OCI-LY1 (cell line): ENCODE measurements at regions not wholly inside any gene's neighbourhood (a gene's known extent, or its start where the extent isn't known, plus 50 kb on each side); places are given as distances from the start of the nearest gene placed in this dataset.

Experiments
- H2AFZ ChIP-seq: fragments of 200-600 bp; sonication (generic), shearing (Covaris generic); 2 replicates; pipeline ENCODE4 v1.6.0; 2014; ENCODE audit warnings: antibody characterized with exemption, mild to moderate bottlenecking, low read length
- H3F3A ChIP-seq: fragments of 200-600 bp; sonication (generic), shearing (Covaris generic); 2 replicates; pipeline ENCODE4 v1.6.0; 2014; ENCODE audit warnings: mild to moderate bottlenecking, antibody characterized with exemption, low read length, moderate library complexity; ENCODE audit not compliant: insufficient read depth
- H3K27ac ChIP-seq: fragments of 200-600 bp; sonication (generic); 2 replicates; pipeline ENCODE4 v1.5.1; 2014; ENCODE audit warnings: low read length, mixed run types, mild to moderate bottlenecking, low read depth; ENCODE audit not compliant: poor library complexity, severe bottlenecking
- H3K27me3 ChIP-seq: fragments of 200-600 bp; sonication (generic); 2 replicates; pipeline ENCODE4 v1.6.0; 2014; ENCODE audit warnings: antibody characterized with exemption, mild to moderate bottlenecking, low read length, moderate library complexity; ENCODE audit not compliant: insufficient read depth
- H3K36me3 ChIP-seq: fragments of 200-600 bp; sonication (generic); 2 replicates; pipeline ENCODE4 v1.6.1; 2014; ENCODE audit warnings: mild to moderate bottlenecking, antibody characterized with exemption, low read length, moderate library complexity, mixed read lengths; ENCODE audit not compliant: insufficient read depth
- H3K4me1 ChIP-seq: fragments of 200-600 bp; sonication (generic); 2 replicates; pipeline ENCODE4 v1.5.1; 2014; ENCODE audit warnings: mild to moderate bottlenecking, low read length, moderate library complexity; ENCODE audit not compliant: insufficient read depth, severe bottlenecking
- H3K4me2 ChIP-seq: fragments of 200-600 bp; sonication (generic), shearing (Covaris generic); 2 replicates; pipeline ENCODE4 v1.6.1; 2014; ENCODE audit warnings: low read length
- H3K4me3 ChIP-seq: fragments of 200-600 bp; sonication (generic); 2 replicates; pipeline ENCODE4 v1.5.1; 2014; ENCODE audit warnings: low read length, low read depth, mild to moderate bottlenecking, mixed read lengths; ENCODE audit not compliant: poor library complexity, severe bottlenecking
- H3K79me2 ChIP-seq: fragments of 200-600 bp; shearing (Covaris generic); 2 replicates; pipeline ENCODE4 v1.6.1; 2016; ENCODE audit warnings: mixed run types, low read length, mixed read lengths; ENCODE audit not compliant: insufficient read depth
- H3K9ac ChIP-seq: fragments of 200-600 bp; sonication (generic), shearing (Covaris generic); 2 replicates; pipeline ENCODE4 v1.6.1; 2014; ENCODE audit warnings: mild to moderate bottlenecking, low read length, mixed read lengths
- H3K9me2 ChIP-seq: fragments of 200-600 bp; sonication (generic), shearing (Covaris generic); 2 replicates; pipeline ENCODE4 v1.6.1; 2014; ENCODE audit warnings: low read depth, mild to moderate bottlenecking, low read length, mixed read lengths
- H3K9me3 ChIP-seq: fragments of 200-600 bp; shearing (Covaris generic); 2 replicates; pipeline ENCODE4 v1.6.1; 2014; ENCODE audit warnings: low read length, mixed read lengths
- H4K20me1 ChIP-seq: fragments of 200-600 bp; sonication (generic), shearing (Covaris generic); 2 replicates; pipeline ENCODE4 v1.6.0; 2016; ENCODE audit warnings: mild to moderate bottlenecking, low read length; ENCODE audit not compliant: insufficient read depth
- CTCF ChIP-seq: fragments of 200-600 bp; sonication (generic), shearing (Covaris generic); IDR thresholded peaks from 2 replicates; pipeline ENCODE4 v1.5.1; 2017; ENCODE audit warnings: mild to moderate bottlenecking, antibody characterized with exemption, low read length, moderate library complexity, mixed read lengths
- EZH2 ChIP-seq: fragments of 200-600 bp; sonication (generic), shearing (Covaris generic); IDR thresholded peaks from 2 replicates; pipeline ENCODE4 v1.8.0; 2017; ENCODE audit warnings: borderline replicate concordance, mixed run types, mild to moderate bottlenecking, antibody characterized with exemption, low read length, moderate library complexity, mixed read lengths

- no peaks in the 10 kb centered on the region for H3K79me2 ChIP-seq
- H4K20me1 ChIP-seq = no peaks in the 10 kb centered on the region
- H3F3A ChIP-seq = no peaks in the 10 kb centered on the region
- H3K4me2 ChIP-seq = no peak overlapping the region
- no peaks in the 10 kb centered on the region for H3K4me1 ChIP-seq
- no peak overlapping the region for H2AFZ ChIP-seq
- H3K9me2 ChIP-seq = no peaks in the 10 kb centered on the region
- H3K27me3 ChIP-seq = no peaks in the 10 kb centered on the region
- no peak overlapping the region for H3K27ac ChIP-seq
- no peaks in the 10 kb centered on the region for H3K9me3 ChIP-seq
- no peak for TF ChIP-seq EZH2
- no peak for TF ChIP-seq CTCF
- H3K4me3 ChIP-seq = no peak overlapping the region
- no peak overlapping the region for H3K9ac ChIP-seq
- H3K36me3 ChIP-seq = no peaks in the 10 kb centered on the region
These were observed 274.9 kb upstream of the SRRM4 start for GRCh38 chr12:118706437-118706836.

GRCh38 chr12:118709946-118710345 is 271.4 kb upstream of the SRRM4 start:
- H4K20me1 ChIP-seq = no peaks in the 10 kb centered on the region
- no peaks in the 10 kb centered on the region for H3K4me1 ChIP-seq
- no peaks in the 10 kb centered on the region for H3K36me3 ChIP-seq
- TF ChIP-seq CTCF = no peak
- TF ChIP-seq EZH2 = no peak
- no peaks in the 10 kb centered on the region for H3F3A ChIP-seq
- H3K79me2 ChIP-seq = no peaks in the 10 kb centered on the region
- H3K9ac ChIP-seq = no peak overlapping the region
- H3K9me3 ChIP-seq = no peaks in the 10 kb centered on the region
- no peak overlapping the region for H3K4me3 ChIP-seq
- no peak overlapping the region for H3K27ac ChIP-seq
- H3K27me3 ChIP-seq = no peaks in the 10 kb centered on the region
- no peak overlapping the region for H3K4me2 ChIP-seq
- H3K9me2 ChIP-seq = no peaks in the 10 kb centered on the region
- no peak overlapping the region for H2AFZ ChIP-seq

- no peak overlapping the region for H2AFZ ChIP-seq
- no peak for TF ChIP-seq EZH2
- TF ChIP-seq CTCF = no peak
- H3K9me2 ChIP-seq = no peaks in the 10 kb centered on the region
- no peaks in the 10 kb centered on the region for H3F3A ChIP-seq
- no peaks in the 10 kb centered on the region for H3K4me1 ChIP-seq
- H3K4me2 ChIP-seq = no peak overlapping the region
- no peak overlapping the region for H3K27ac ChIP-seq
- H3K9ac ChIP-seq = no peak overlapping the region
- H3K4me3 ChIP-seq = no peak overlapping the region
- no peaks in the 10 kb centered on the region for H4K20me1 ChIP-seq
- no peaks in the 10 kb centered on the region; the same call in 1 of the 2 replicates for H3K27me3 ChIP-seq
- no peaks in the 10 kb centered on the region for H3K36me3 ChIP-seq
- H3K9me3 ChIP-seq = no peaks in the 10 kb centered on the region
- H3K79me2 ChIP-seq = no peaks in the 10 kb centered on the region
These were observed 270.2 kb upstream of the SRRM4 start for GRCh38 chr12:118711185-118711584.
